ENCODE measurements at regions not wholly inside any gene's neighbourhood (a gene's known extent, or its start where the extent isn't known, plus 50 kb on each side); places are given as distances from the start of the nearest gene placed in this dataset.

DNA sequence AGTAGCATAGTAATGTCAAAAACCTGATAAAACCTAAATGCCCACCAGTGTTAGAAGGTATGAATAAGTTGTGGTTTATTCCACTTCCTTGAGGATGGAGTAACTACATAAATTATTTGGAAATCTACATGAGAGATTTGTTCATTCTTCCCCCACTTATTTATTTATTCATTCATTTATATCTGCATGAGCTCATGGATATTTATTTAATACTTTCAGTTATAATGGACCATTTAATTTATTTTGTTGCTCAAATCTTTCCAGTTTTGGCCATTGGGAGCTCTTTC is 223.8 kb upstream of the S1PR3 start:
- no peak overlapping the region for H3K23ac ChIP-seq (ENCODE audit: low read depth, low read length, poor library complexity)
- H3K79me1 ChIP-seq (ENCODE audit: low read depth, low read length): no peaks in the 10 kb centered on the region
- no peak overlapping the region for H4K8ac ChIP-seq (ENCODE audit: low read depth, low read length)
- H3K18ac ChIP-seq (ENCODE audit: low read length): no peak overlapping the region
- H2BK12ac ChIP-seq (ENCODE audit: low read length): no peak overlapping the region
- H3K14ac ChIP-seq (ENCODE audit: low read length): no peak overlapping the region
- no peak overlapping the region for H2AK5ac ChIP-seq (ENCODE audit: low read depth, low read length)
- H3K27ac ChIP-seq (replicated peaks; ENCODE audit: low read length): no peak overlapping the region
- H2BK5ac ChIP-seq (ENCODE audit: low read length): no peak overlapping the region
- H3K4ac ChIP-seq (ENCODE audit: low read length): no peak overlapping the region
- H3K4me3 ChIP-seq (ENCODE audit: low read length in 2 of 2): no peak overlapping the region
- H3K4me2 ChIP-seq (ENCODE audit: insufficient read depth, low read length, poor library complexity, severe bottlenecking): no peak overlapping the region
- H3K9ac ChIP-seq (ENCODE audit: low read depth, low read length, poor library complexity): no peak overlapping the region
- no peaks in the 10 kb centered on the region for H3K27me3 ChIP-seq (ENCODE audit: control insufficient read depth in 3 of 3, insufficient read depth in 3 of 3, low read depth in 1 of 3, low read length in 3 of 3)
- H4K91ac ChIP-seq (ENCODE audit: low read depth, low read length, poor library complexity): no peak overlapping the region
- DNase-seq (ENCODE audit: low spot score): no peak
- no peaks in the 10 kb centered on the region for H3K36me3 ChIP-seq (replicated peaks in 1 of 2; ENCODE audit: control insufficient read depth in 2 of 2, insufficient read depth in 2 of 2, low read length in 2 of 2)
- no peak overlapping the region for H2BK15ac ChIP-seq (ENCODE audit: low read length)
- H3K9me3 ChIP-seq (replicated peaks in 1 of 2; ENCODE audit: control insufficient read depth in 2 of 2, insufficient read depth in 1 of 2, low read depth in 1 of 2, low read length in 2 of 2): peaks cover 0 to 3% of the 10 kb centered on the region in 2 donors
- H2BK120ac ChIP-seq (ENCODE audit: low read depth, low read length): no peak overlapping the region
- H2AFZ ChIP-seq (ENCODE audit: low read length): no peak overlapping the region
- no peaks in the 10 kb centered on the region for H3K4me1 ChIP-seq (ENCODE audit: control insufficient read depth in 2 of 2, insufficient read depth in 1 of 2, low read depth in 1 of 2, low read length in 2 of 2)

DNA sequence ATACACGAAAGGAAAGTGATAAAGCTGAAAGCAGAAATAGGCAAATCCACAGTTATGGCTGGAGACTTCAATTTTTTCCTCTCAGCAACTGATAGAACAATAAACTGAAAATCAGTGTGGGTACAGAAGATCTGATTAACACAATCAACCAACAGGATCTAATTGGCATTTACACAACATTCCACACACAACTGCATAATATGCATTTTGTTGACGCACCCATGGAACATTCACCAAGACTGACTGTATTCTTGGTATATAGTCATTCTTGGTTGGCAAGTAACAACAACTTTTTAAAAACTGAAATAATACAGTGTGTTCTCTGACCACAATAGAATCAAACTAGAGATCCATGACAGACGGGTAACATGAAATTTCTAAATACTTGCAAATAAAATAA is 218.7 kb upstream of the S1PR3 start:
- no peak overlapping the region for H4K91ac ChIP-seq (ENCODE audit: low read depth, low read length, poor library complexity)
- H3K4me1 ChIP-seq (ENCODE audit: control insufficient read depth in 2 of 2, insufficient read depth in 1 of 2, low read depth in 1 of 2, low read length in 2 of 2): peaks cover 6 to 29% of the 10 kb centered on the region in 2 donors
- H3K4me2 ChIP-seq (ENCODE audit: insufficient read depth, low read length, poor library complexity, severe bottlenecking): no peak overlapping the region
- H3K23ac ChIP-seq (ENCODE audit: low read depth, low read length, poor library complexity): no peak overlapping the region
- no peak overlapping the region for H3K14ac ChIP-seq (ENCODE audit: low read length)
- H3K4ac ChIP-seq (ENCODE audit: low read length): no peak overlapping the region
- no peak overlapping the region for H3K27ac ChIP-seq (replicated peaks; ENCODE audit: low read length)
- H2AFZ ChIP-seq (ENCODE audit: low read length): no peak overlapping the region
- no peaks in the 10 kb centered on the region for H3K36me3 ChIP-seq (replicated peaks in 1 of 2; ENCODE audit: control insufficient read depth in 2 of 2, insufficient read depth in 2 of 2, low read length in 2 of 2)
- no peak overlapping the region for H3K9ac ChIP-seq (ENCODE audit: low read depth, low read length, poor library complexity)
- no peak overlapping the region for H2BK12ac ChIP-seq (ENCODE audit: low read length)
- H2AK5ac ChIP-seq (ENCODE audit: low read depth, low read length): no peak overlapping the region
- H3K18ac ChIP-seq (ENCODE audit: low read length): no peak overlapping the region
- no peak overlapping the region for H2BK5ac ChIP-seq (ENCODE audit: low read length)
- no peak overlapping the region for H2BK15ac ChIP-seq (ENCODE audit: low read length)
- no peak for DNase-seq (ENCODE audit: low spot score)
- H3K27me3 ChIP-seq (ENCODE audit: control insufficient read depth in 3 of 3, insufficient read depth in 3 of 3, low read depth in 1 of 3, low read length in 3 of 3): peaks cover 0 to 2% (median 0%) of the 10 kb centered on the region in 3 experiments
- no peak overlapping the region for H4K8ac ChIP-seq (ENCODE audit: low read depth, low read length)
- no CpG with 5 or more reads among the region's 3 CpGs for WGBS, 2 donors (ENCODE audit: extremely low coverage in 2 of 2, insufficient read length in 2 of 2, insufficient replicate concordance in 1 of 2)
- H2BK120ac ChIP-seq (ENCODE audit: low read depth, low read length): no peak overlapping the region
- peaks cover 0 to 3% of the 10 kb centered on the region in 2 donors for H3K9me3 ChIP-seq (replicated peaks in 1 of 2; ENCODE audit: control insufficient read depth in 2 of 2, insufficient read depth in 1 of 2, low read depth in 1 of 2, low read length in 2 of 2)
- no peak overlapping the region for H3K4me3 ChIP-seq (ENCODE audit: low read length in 2 of 2)
- H3K79me1 ChIP-seq (ENCODE audit: low read depth, low read length): no peaks in the 10 kb centered on the region

- Histone ChIP-seq H3K4ac (ENCODE audit: low read length) (no peak overlapping the region), H3K79me1 (ENCODE audit: low read depth, low read length) (no peaks in the 10 kb centered on the region), H3K27ac (replicated peaks; ENCODE audit: low read length) (no peak overlapping the region), H3K14ac (ENCODE audit: low read length) (no peak overlapping the region), H3K4me1 (ENCODE audit: control insufficient read depth in 2 of 2, insufficient read depth in 1 of 2, low read depth in 1 of 2, low read length in 2 of 2) (peaks cover 10 to 33% of the 10 kb centered on the region in 2 donors), H3K9me3 (replicated peaks in 1 of 2; ENCODE audit: control insufficient read depth in 2 of 2, insufficient read depth in 1 of 2, low read depth in 1 of 2, low read length in 2 of 2) (peaks cover 0 to 3% of the 10 kb centered on the region in 2 donors), H3K27me3 (ENCODE audit: control insufficient read depth in 3 of 3, insufficient read depth in 3 of 3, low read depth in 1 of 3, low read length in 3 of 3) (peaks cover 0 to 2% (median 0%) of the 10 kb centered on the region in 3 experiments), H3K4me2 (ENCODE audit: insufficient read depth, low read length, poor library complexity, severe bottlenecking) (no peak overlapping the region), H3K9ac (ENCODE audit: low read depth, low read length, poor library complexity) (no peak overlapping the region), H2AFZ (ENCODE audit: low read length) (no peak overlapping the region), H2BK120ac (ENCODE audit: low read depth, low read length) (no peak overlapping the region), H3K18ac (ENCODE audit: low read length) (no peak overlapping the region), H4K91ac (ENCODE audit: low read depth, low read length, poor library complexity) (no peak overlapping the region), H2BK15ac (ENCODE audit: low read length) (no peak overlapping the region), H4K8ac (ENCODE audit: low read depth, low read length) (no peak overlapping the region), H3K23ac (ENCODE audit: low read depth, low read length, poor library complexity) (no peak overlapping the region), H2BK5ac (ENCODE audit: low read length) (no peak overlapping the region), H3K36me3 (replicated peaks in 1 of 2; ENCODE audit: control insufficient read depth in 2 of 2, insufficient read depth in 2 of 2, low read length in 2 of 2) (no peaks in the 10 kb centered on the region), H3K4me3 (ENCODE audit: low read length in 2 of 2) (no peak overlapping the region), H2AK5ac (ENCODE audit: low read depth, low read length) (no peak overlapping the region), H2BK12ac (ENCODE audit: low read length) (no peak overlapping the region)
- DNase-seq (ENCODE audit: low spot score): no peak
- WGBS, 2 donors (ENCODE audit: extremely low coverage in 2 of 2, insufficient read length in 2 of 2, insufficient replicate concordance in 1 of 2): no CpG with 5 or more reads among the region's 5 CpGs
These were observed 218.1 kb upstream of the S1PR3 start for GRCh38 chr9:88773126-88773525.

GRCh38 chr9:88773627-88774244 is 217.5 kb upstream of the S1PR3 start:
- no CpG with 5 or more reads among the region's 4 CpGs for WGBS, 2 donors (ENCODE audit: extremely low coverage in 2 of 2, insufficient read length in 2 of 2, insufficient replicate concordance in 1 of 2)
- Histone ChIP-seq H3K4ac (ENCODE audit: low read length) (no peak overlapping the region), H3K9ac (ENCODE audit: low read depth, low read length, poor library complexity) (no peak overlapping the region), H3K9me3 (replicated peaks in 1 of 2; ENCODE audit: control insufficient read depth in 2 of 2, insufficient read depth in 1 of 2, low read depth in 1 of 2, low read length in 2 of 2) (peaks cover 2 to 3% of the 10 kb centered on the region in 2 donors), H2BK120ac (ENCODE audit: low read depth, low read length) (no peak overlapping the region), H2BK12ac (ENCODE audit: low read length) (no peak overlapping the region), H4K8ac (ENCODE audit: low read depth, low read length) (no peak overlapping the region), H3K36me3 (replicated peaks in 1 of 2; ENCODE audit: control insufficient read depth in 2 of 2, insufficient read depth in 2 of 2, low read length in 2 of 2) (no peaks in the 10 kb centered on the region), H2BK5ac (ENCODE audit: low read length) (no peak overlapping the region), H3K27ac (replicated peaks; ENCODE audit: low read length) (no peak overlapping the region), H3K4me1 (ENCODE audit: control insufficient read depth in 2 of 2, insufficient read depth in 1 of 2, low read depth in 1 of 2, low read length in 2 of 2) (peaks cover 13 to 37% of the 10 kb centered on the region in 2 donors), H3K79me1 (ENCODE audit: low read depth, low read length) (no peaks in the 10 kb centered on the region), H3K4me3 (ENCODE audit: low read length in 2 of 2) (no peak overlapping the region), H3K18ac (ENCODE audit: low read length) (no peak overlapping the region), H3K27me3 (ENCODE audit: control insufficient read depth in 3 of 3, insufficient read depth in 3 of 3, low read depth in 1 of 3, low read length in 3 of 3) (peaks cover 0 to 2% (median 0%) of the 10 kb centered on the region in 3 experiments), H3K14ac (ENCODE audit: low read length) (no peak overlapping the region), H2AFZ (ENCODE audit: low read length) (peak overlapping the region; percentile 42), H3K23ac (ENCODE audit: low read depth, low read length, poor library complexity) (no peak overlapping the region), H2BK15ac (ENCODE audit: low read length) (no peak overlapping the region), H4K91ac (ENCODE audit: low read depth, low read length, poor library complexity) (no peak overlapping the region), H2AK5ac (ENCODE audit: low read depth, low read length) (no peak overlapping the region), H3K4me2 (ENCODE audit: insufficient read depth, low read length, poor library complexity, severe bottlenecking) (no peak overlapping the region)
- no peak for DNase-seq (ENCODE audit: low spot score)
